ENCODE measurements at regions not wholly inside any gene's neighbourhood (a gene's known extent, or its start where the extent isn't known, plus 50 kb on each side); places are given as distances from the start of the nearest gene placed in this dataset.

DNA sequence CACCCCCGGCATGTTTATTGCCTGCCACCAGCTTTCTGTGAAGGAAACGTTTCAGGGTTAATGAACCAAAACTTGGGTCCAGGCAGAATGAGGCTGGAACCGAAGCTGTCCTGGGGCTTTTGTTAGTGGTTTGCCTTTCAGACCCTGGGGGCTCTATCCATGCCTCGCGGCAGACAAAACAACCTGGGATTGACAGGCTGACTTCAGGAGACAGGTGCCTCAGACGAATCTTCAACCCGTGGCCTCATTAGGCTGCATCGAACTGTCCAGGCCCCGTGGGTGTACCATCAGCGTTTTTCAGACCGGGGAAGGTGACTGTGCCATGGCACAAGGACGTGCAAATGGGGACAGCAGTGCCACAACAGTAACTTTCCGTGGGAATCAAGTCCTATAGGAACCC lies 259.3 kb upstream of the SHH start:
- Histone ChIP-seq H2AFZ (ENCODE audit: low read depth, low read length) (no peak overlapping the region), H3K36me3 (ENCODE audit: control insufficient read depth in 2 of 2, extremely low read depth in 1 of 2, insufficient read depth in 2 of 2, low read length in 2 of 2) (no peaks in the 10 kb centered on the region), H3K9me3 (replicated peaks; ENCODE audit: control insufficient read depth, insufficient read depth, low read length) (peaks cover 4% of the 10 kb centered on the region), H3K4me3 (replicated peaks in 1 of 3; ENCODE audit: insufficient read depth in 1 of 3, low read depth in 1 of 3, low read length in 3 of 3) (no peak overlapping the region), H3K27me3 (ENCODE audit: control insufficient read depth in 2 of 2, insufficient read depth in 2 of 2, low read length in 2 of 2) (no peaks in the 10 kb centered on the region), H3K9me1 (replicated peaks; ENCODE audit: control insufficient read depth, extremely low read depth, insufficient read depth, low read length) (no peaks in the 10 kb centered on the region), H3K4me2 (ENCODE audit: insufficient read depth, low read length) (no peak overlapping the region), H3K79me2 (ENCODE audit: control insufficient read depth, insufficient read depth, low read length) (no peaks in the 10 kb centered on the region), H3K4me1 (ENCODE audit: control insufficient read depth, extremely low read depth, insufficient read depth, low read length) (no peaks in the 10 kb centered on the region), H4K20me1 (replicated peaks; ENCODE audit: control insufficient read depth, extremely low read depth, insufficient read depth, low read length) (no peaks in the 10 kb centered on the region), H3K9ac (replicated peaks; ENCODE audit: extremely low read depth, insufficient read depth, low read length) (no peak overlapping the region), H3K27ac (ENCODE audit: insufficient read depth, low read depth, low read length) (no peak overlapping the region)
- dilution Hi-C loops (cut with MboI; ENCODE audit: extremely low pct_ligation_motif_present, low sequenced_read_pairs) (no loop called here), intact Hi-C loops (cut with micrococcal nuclease) (no loop called here)
- TF ChIP-seq, protein P1, sequence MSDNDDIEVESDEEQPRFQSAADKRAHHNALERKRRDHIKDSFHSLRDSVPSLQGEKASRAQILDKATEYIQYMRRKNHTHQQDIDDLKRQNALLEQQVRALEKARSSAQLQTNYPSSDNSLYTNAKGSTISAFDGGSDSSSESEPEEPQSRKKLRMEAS (IDR thresholded peaks at IDR 0.05; ENCODE audit: insufficient read depth, insufficient read length): no peak
- TF ChIP-seq, protein P2, sequence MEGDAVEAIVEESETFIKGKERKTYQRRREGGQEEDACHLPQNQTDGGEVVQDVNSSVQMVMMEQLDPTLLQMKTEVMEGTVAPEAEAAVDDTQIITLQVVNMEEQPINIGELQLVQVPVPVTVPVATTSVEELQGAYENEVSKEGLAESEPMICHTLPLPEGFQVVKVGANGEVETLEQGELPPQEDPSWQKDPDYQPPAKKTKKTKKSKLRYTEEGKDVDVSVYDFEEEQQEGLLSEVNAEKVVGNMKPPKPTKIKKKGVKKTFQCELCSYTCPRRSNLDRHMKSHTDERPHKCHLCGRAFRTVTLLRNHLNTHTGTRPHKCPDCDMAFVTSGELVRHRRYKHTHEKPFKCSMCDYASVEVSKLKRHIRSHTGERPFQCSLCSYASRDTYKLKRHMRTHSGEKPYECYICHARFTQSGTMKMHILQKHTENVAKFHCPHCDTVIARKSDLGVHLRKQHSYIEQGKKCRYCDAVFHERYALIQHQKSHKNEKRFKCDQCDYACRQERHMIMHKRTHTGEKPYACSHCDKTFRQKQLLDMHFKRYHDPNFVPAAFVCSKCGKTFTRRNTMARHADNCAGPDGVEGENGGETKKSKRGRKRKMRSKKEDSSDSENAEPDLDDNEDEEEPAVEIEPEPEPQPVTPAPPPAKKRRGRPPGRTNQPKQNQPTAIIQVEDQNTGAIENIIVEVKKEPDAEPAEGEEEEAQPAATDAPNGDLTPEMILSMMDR (IDR thresholded peaks at IDR 0.05; ENCODE audit: extremely low read depth in 1 of 2, insufficient read depth in 1 of 2, low read depth in 1 of 2, low read length in 2 of 2): no peak
- TF ChIP-seq POLR2AphosphoS5 (IDR thresholded peaks at IDR 0.05; ENCODE audit: insufficient read depth, low read depth, low read length): no peak
- no peak for TF ChIP-seq POLR2A (IDR thresholded peaks at IDR 0.05; ENCODE audit: low read depth, low read length)
- FAIRE-seq: no peak
- POLR2A ChIA-PET: no interaction called here
- BruUV-seq (replicated peaks): no TSS peak
- DNase-seq (ENCODE audit: low read depth, low spot score): no peak
- CTCF ChIA-PET: no interaction called here

DNA sequence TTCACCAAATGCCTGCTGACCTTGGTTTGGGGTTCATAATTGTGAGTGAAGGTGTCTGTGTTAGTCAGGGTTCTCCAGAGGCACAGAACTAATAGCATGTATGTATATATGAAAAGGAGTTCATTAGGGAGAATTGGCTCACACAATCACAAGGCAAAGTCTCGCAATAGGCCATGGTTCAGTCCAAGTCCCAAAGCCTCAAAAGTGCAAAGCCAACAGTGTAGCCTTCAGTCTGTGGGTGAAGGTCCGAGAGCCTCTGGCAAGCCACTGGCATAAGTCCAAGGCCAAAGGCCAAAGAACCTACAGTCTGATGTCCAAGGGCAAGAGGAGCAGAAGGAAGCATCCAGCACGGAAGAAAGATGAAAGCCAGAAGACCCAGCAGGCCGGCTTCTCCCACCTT lies 257.6 kb upstream of the SHH start:
- Histone ChIP-seq H3K27ac (ENCODE audit: insufficient read depth, low read depth, low read length) (no peak overlapping the region), H3K9me1 (replicated peaks; ENCODE audit: control insufficient read depth, extremely low read depth, insufficient read depth, low read length) (no peaks in the 10 kb centered on the region), H3K79me2 (ENCODE audit: control insufficient read depth, insufficient read depth, low read length) (no peaks in the 10 kb centered on the region), H3K4me3 (replicated peaks in 1 of 3; ENCODE audit: insufficient read depth in 1 of 3, low read depth in 1 of 3, low read length in 3 of 3) (no peak overlapping the region), H3K27me3 (ENCODE audit: control insufficient read depth in 2 of 2, insufficient read depth in 2 of 2, low read length in 2 of 2) (no peaks in the 10 kb centered on the region), H3K9ac (replicated peaks; ENCODE audit: extremely low read depth, insufficient read depth, low read length) (no peak overlapping the region), H2AFZ (ENCODE audit: low read depth, low read length) (no peak overlapping the region), H3K4me1 (ENCODE audit: control insufficient read depth, extremely low read depth, insufficient read depth, low read length) (no peaks in the 10 kb centered on the region), H3K9me3 (replicated peaks; ENCODE audit: control insufficient read depth, insufficient read depth, low read length) (peaks cover 5% of the 10 kb centered on the region), H4K20me1 (replicated peaks; ENCODE audit: control insufficient read depth, extremely low read depth, insufficient read depth, low read length) (no peaks in the 10 kb centered on the region), H3K4me2 (ENCODE audit: insufficient read depth, low read length) (no peak overlapping the region), H3K36me3 (ENCODE audit: control insufficient read depth in 2 of 2, extremely low read depth in 1 of 2, insufficient read depth in 2 of 2, low read length in 2 of 2) (no peaks in the 10 kb centered on the region)
- TF ChIP-seq, protein P1 (IDR thresholded peaks at IDR 0.05; ENCODE audit: insufficient read depth, insufficient read length): no peak
- TF ChIP-seq GATA2 (IDR thresholded peaks at IDR 0.05; ENCODE audit: insufficient read depth, insufficient read length, low read depth, low read length): no peak
- no peak for TF ChIP-seq FOS (IDR thresholded peaks at IDR 0.05; ENCODE audit: borderline replicate concordance, insufficient read depth, low read length)
- TF ChIP-seq POLR2AphosphoS5 (IDR thresholded peaks at IDR 0.05; ENCODE audit: insufficient read depth, low read depth, low read length): no peak
- TF ChIP-seq JUN (IDR thresholded peaks at IDR 0.05; ENCODE audit: borderline replicate concordance, insufficient read depth, insufficient read length, low read depth): no peak
- no peak for TF ChIP-seq EZH2 (IDR thresholded peaks at IDR 0.05; ENCODE audit: borderline replicate concordance, low read depth, low read length, severe bottlenecking)
- TF ChIP-seq POLR2A (IDR thresholded peaks at IDR 0.05; ENCODE audit: low read depth, low read length): no peak
- TF ChIP-seq, protein P2 (IDR thresholded peaks at IDR 0.05; ENCODE audit: extremely low read depth in 1 of 2, insufficient read depth in 1 of 2, low read depth in 1 of 2, low read length in 2 of 2): no peak
- no peak for TF ChIP-seq MYC (IDR thresholded peaks at IDR 0.05; ENCODE audit: low read depth, low read length)
- intact Hi-C loops (cut with micrococcal nuclease): no loop called here
- DNase-seq (ENCODE audit: low read depth, low spot score) (no peak), FAIRE-seq (no peak)
- no TSS peak for BruUV-seq (replicated peaks)
- ChIA-PET CTCF (no interaction called here), POLR2A (no interaction called here)
- dilution Hi-C loops (cut with MboI; ENCODE audit: extremely low pct_ligation_motif_present, low sequenced_read_pairs): no loop called here
